Fibroblast of villous mesenchyme (primary cell): ENCODE measurements at regions not wholly inside any gene's neighbourhood (a gene's known extent, or its start where the extent isn't known, plus 50 kb on each side); places are given as distances from the start of the nearest gene placed in this dataset.

Experiments used
- DNase-seq: peaks from one replicate; pipeline ENCODE4 v3.0.0-alpha.2; 2010; ENCODE audit warnings: low read depth
- H3K4me3 ChIP-seq: 2 replicates; pipeline ENCODE4 v1.5.1; 2011; ENCODE audit warnings: low read depth, mild to moderate bottlenecking, low read length
- CTCF ChIP-seq: IDR thresholded peaks from 2 replicates; pipeline ENCODE4 v1.5.1; 2012; ENCODE audit warnings: low read depth, mild to moderate bottlenecking, low read length; ENCODE audit not compliant: insufficient read depth

GRCh38 chr4:145319751-145320150, 139.4 kb upstream of the OTUD4 start:
- H3K4me3 ChIP-seq: no peak overlapping the region
- TF ChIP-seq CTCF: no peak
- DNase-seq: no peak

GRCh38 chr4:145316897-145317574, 136.6 kb upstream of the OTUD4 start:
- DNase-seq: no peak
- no peak overlapping the region for H3K4me3 ChIP-seq
- no peak for TF ChIP-seq CTCF

- TF ChIP-seq CTCF: no peak
- H3K4me3 ChIP-seq: no peak overlapping the region
- DNase-seq: peak; percentile 69
These were observed 135.4 kb upstream of the OTUD4 start for GRCh38 chr4:145315811-145316225.

GRCh38 chr4:145308598-145308997, 128.2 kb upstream of the OTUD4 start:
- DNase-seq: peak; percentile 46
- no peak for TF ChIP-seq CTCF
- no peak overlapping the region for H3K4me3 ChIP-seq

GRCh38 chr4:145307763-145308430, 127.5 kb upstream of the OTUD4 start:
- no peak for TF ChIP-seq CTCF
- no peak for DNase-seq

GRCh38 chr4:145307120-145307519, 126.7 kb upstream of the OTUD4 start:
- TF ChIP-seq CTCF: no peak
- no peak for DNase-seq
- no peak overlapping the region for H3K4me3 ChIP-seq

More at GRCh38 chr4:145307763-145308430, 127.5 kb upstream of the OTUD4 start:
- no peak overlapping the region for H3K4me3 ChIP-seq
